ENCODE measurements at regions not wholly inside any gene's neighbourhood (a gene's known extent, or its start where the extent isn't known, plus 50 kb on each side); places are given as distances from the start of the nearest gene placed in this dataset.

DNA sequence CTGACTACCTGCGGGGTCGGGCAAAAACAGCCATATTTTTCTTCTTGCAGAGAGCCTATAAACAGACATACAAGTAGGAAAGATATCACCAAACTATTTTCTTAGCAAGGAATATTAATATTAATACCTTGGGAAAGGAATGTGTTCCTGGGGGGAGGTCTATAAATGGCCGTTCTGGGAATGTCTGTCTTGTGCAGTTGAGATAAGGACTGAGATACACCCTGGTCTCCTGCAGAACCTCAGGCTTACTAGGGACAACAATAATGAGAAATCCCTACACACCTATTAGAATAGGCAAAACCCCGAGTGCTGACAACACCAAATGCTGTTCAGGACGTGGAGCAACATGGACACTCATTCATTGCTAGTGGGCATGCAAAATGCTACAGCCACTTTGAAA, 297.2 kb downstream of the DRD1 start:
- TF ChIP-seq, protein P1, sequence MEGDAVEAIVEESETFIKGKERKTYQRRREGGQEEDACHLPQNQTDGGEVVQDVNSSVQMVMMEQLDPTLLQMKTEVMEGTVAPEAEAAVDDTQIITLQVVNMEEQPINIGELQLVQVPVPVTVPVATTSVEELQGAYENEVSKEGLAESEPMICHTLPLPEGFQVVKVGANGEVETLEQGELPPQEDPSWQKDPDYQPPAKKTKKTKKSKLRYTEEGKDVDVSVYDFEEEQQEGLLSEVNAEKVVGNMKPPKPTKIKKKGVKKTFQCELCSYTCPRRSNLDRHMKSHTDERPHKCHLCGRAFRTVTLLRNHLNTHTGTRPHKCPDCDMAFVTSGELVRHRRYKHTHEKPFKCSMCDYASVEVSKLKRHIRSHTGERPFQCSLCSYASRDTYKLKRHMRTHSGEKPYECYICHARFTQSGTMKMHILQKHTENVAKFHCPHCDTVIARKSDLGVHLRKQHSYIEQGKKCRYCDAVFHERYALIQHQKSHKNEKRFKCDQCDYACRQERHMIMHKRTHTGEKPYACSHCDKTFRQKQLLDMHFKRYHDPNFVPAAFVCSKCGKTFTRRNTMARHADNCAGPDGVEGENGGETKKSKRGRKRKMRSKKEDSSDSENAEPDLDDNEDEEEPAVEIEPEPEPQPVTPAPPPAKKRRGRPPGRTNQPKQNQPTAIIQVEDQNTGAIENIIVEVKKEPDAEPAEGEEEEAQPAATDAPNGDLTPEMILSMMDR (conservative IDR thresholded peaks at IDR 0.05; ENCODE audit: low read length): no peak
- no peak for TF ChIP-seq EZH2phosphoT487 (IDR thresholded peaks at IDR 0.05; ENCODE audit: borderline replicate concordance, low read depth, low read length)
